ENCODE measurements at regions not wholly inside any gene's neighbourhood (a gene's known extent, or its start where the extent isn't known, plus 50 kb on each side); places are given as distances from the start of the nearest gene placed in this dataset.

GRCh38 chr2:147712051-147712450 lies 132.8 kb upstream of the ACVR2A start:
- no peak for TF ChIP-seq CTCF (conservative IDR thresholded peaks at IDR 0.05; ENCODE audit: low read depth, low read length)
- no peak for TF ChIP-seq EZH2 (IDR thresholded peaks at IDR 0.05; ENCODE audit: borderline replicate concordance, low read depth, low read length, poor library complexity, severe bottlenecking)
